Ishikawa (cell line): ENCODE measurements at regions not wholly inside any gene's neighbourhood (a gene's known extent, or its start where the extent isn't known, plus 50 kb on each side); places are given as distances from the start of the nearest gene placed in this dataset.

Experiments used
- EGR1 ChIP-seq: IDR thresholded peaks from 2 replicates; pipeline ENCODE4 v1.6.1; 2012
- EP300 ChIP-seq: IDR thresholded peaks from 2 replicates; pipeline ENCODE4 v1.6.1; 2012; ENCODE audit warnings: borderline replicate concordance
- RAD21 ChIP-seq: IDR thresholded peaks from 2 replicates; pipeline ENCODE4 v1.6.1; 2012; ENCODE audit warnings: low read depth

GRCh38 chr22:48353116-48353947, 1474.3 kb downstream of the BRD1 start:
- no peak for TF ChIP-seq RAD21
- TF ChIP-seq EP300 = no peak
- no peak for TF ChIP-seq EGR1
